ENCODE measurements at regions not wholly inside any gene's neighbourhood (a gene's known extent, or its start where the extent isn't known, plus 50 kb on each side); places are given as distances from the start of the nearest gene placed in this dataset.

GRCh38 chr11:56932572-56933220, 56.0 kb upstream of the OR5AK2 start:
- Histone ChIP-seq H4K20me1 (ENCODE audit: insufficient read depth) (no peaks in the 10 kb centered on the region), H3K4me3 (no peak overlapping the region), H3K4me1 (replicated peaks; ENCODE audit: insufficient read depth) (peaks cover 20% of the 10 kb centered on the region), H3K27ac (peak overlapping the region; percentile 84), H3K9me2 (ENCODE audit: insufficient read depth) (no peaks in the 10 kb centered on the region), H3K36me3 (ENCODE audit: low read depth) (no peaks in the 10 kb centered on the region), H3K9me3 (ENCODE audit: insufficient read depth, low read depth) (peaks cover 7% of the 10 kb centered on the region; the same call in 1 of the 2 replicates), H2AFZ (no peak overlapping the region), H3K79me2 (ENCODE audit: low read depth) (no peaks in the 10 kb centered on the region), H3F3A (ENCODE audit: insufficient read depth, low read depth) (peaks cover 19% of the 10 kb centered on the region), H3K4me2 (peak overlapping the region; percentile 40), H3K27me3 (ENCODE audit: insufficient read depth, low read depth) (no peaks in the 10 kb centered on the region)
- no TSS peak for BruUV-seq (replicated peaks)
- ChIA-PET CTCF (no interaction called here), POLR2A (ENCODE audit: unreplicated experiment) (no interaction called here)
- TF ChIP-seq, protein P1, sequence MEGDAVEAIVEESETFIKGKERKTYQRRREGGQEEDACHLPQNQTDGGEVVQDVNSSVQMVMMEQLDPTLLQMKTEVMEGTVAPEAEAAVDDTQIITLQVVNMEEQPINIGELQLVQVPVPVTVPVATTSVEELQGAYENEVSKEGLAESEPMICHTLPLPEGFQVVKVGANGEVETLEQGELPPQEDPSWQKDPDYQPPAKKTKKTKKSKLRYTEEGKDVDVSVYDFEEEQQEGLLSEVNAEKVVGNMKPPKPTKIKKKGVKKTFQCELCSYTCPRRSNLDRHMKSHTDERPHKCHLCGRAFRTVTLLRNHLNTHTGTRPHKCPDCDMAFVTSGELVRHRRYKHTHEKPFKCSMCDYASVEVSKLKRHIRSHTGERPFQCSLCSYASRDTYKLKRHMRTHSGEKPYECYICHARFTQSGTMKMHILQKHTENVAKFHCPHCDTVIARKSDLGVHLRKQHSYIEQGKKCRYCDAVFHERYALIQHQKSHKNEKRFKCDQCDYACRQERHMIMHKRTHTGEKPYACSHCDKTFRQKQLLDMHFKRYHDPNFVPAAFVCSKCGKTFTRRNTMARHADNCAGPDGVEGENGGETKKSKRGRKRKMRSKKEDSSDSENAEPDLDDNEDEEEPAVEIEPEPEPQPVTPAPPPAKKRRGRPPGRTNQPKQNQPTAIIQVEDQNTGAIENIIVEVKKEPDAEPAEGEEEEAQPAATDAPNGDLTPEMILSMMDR (conservative IDR thresholded peaks at IDR 0.05) = no peak
- no peak for TF ChIP-seq EZH2 (IDR thresholded peaks at IDR 0.05; ENCODE audit: low read depth)
- peak; percentile 54 to 97 for DNase-seq
- intact Hi-C loops (cut with micrococcal nuclease; ENCODE audit: unreplicated experiment) = loop anchor here (2.0 kb wide), 1 partner anchor 26 kb away; no protein-coding TSS in a partner anchor

DNA sequence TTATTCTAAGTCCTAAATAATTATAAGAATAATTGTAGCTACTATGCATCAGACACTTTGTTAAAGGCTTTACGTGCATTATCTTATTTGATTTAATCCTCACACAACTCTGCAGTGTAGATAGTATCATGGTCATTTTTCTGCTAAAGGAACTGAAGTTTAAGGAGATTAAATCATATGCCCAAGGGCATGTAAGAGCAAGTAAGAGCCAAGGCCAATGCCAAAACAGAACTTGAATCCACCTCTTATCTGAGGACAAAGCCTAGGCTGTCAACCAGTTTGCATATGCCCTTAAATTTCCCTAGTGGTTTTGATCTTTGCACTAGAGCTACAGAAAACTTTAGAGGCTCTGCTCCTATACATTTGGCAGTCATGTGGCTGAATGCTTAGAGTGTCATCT, 65.6 kb upstream of the OR5AK2 start:
- DNase-seq = no peak
- CTCF ChIA-PET = no interaction called here
- no peaks in the 10 kb centered on the region for H3K36me3 ChIP-seq (ENCODE audit: low read depth)
- no peak overlapping the region for H3K4me2 ChIP-seq
- no peaks in the 10 kb centered on the region for H3F3A ChIP-seq (ENCODE audit: insufficient read depth, low read depth)
- BruUV-seq (replicated peaks) = no TSS peak
- H3K9me3 ChIP-seq (ENCODE audit: insufficient read depth, low read depth) = peaks cover 15% of the 10 kb centered on the region; the same call in 1 of the 2 replicates
- intact Hi-C loops (cut with micrococcal nuclease; ENCODE audit: unreplicated experiment) = no loop called here
- H3K79me2 ChIP-seq (ENCODE audit: low read depth) = no peaks in the 10 kb centered on the region
- H4K20me1 ChIP-seq (ENCODE audit: insufficient read depth) = no peaks in the 10 kb centered on the region
- H3K27ac ChIP-seq = no peak overlapping the region
- H2AFZ ChIP-seq = no peak overlapping the region
- no peak for TF ChIP-seq EZH2 (IDR thresholded peaks at IDR 0.05; ENCODE audit: low read depth)
- TF ChIP-seq, protein P1 (conservative IDR thresholded peaks at IDR 0.05) = no peak
- POLR2A ChIA-PET (ENCODE audit: unreplicated experiment) = no interaction called here
- peaks cover 12% of the 10 kb centered on the region; the same call in 1 of the 2 replicates for H3K4me1 ChIP-seq (replicated peaks; ENCODE audit: insufficient read depth)
- no peaks in the 10 kb centered on the region for H3K27me3 ChIP-seq (ENCODE audit: insufficient read depth, low read depth)
- no peak overlapping the region for H3K4me3 ChIP-seq
- no peaks in the 10 kb centered on the region for H3K9me2 ChIP-seq (ENCODE audit: insufficient read depth)

DNA sequence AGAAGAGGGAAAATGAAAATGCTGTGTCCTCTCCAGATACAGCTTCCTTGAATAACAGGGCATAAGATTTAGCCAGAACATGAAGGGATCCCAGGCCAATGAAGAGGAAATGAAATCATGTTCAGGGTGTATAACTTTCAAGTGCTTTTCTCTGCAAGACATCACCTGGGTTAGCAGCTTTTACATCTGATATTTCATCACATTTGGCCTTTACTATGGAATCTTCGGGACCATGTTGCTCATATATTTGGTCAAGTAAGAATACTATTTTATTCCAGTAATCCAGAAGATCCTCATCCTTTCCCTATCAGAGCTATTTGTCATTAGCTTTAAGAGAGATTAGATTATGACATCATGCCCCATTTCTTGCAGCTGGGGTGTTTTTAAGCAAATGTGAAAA, 66.3 kb upstream of the OR5AK2 start:
- H3K27me3 ChIP-seq (ENCODE audit: insufficient read depth, low read depth) = no peaks in the 10 kb centered on the region
- H3K4me1 ChIP-seq (replicated peaks; ENCODE audit: insufficient read depth) = peaks cover 12% of the 10 kb centered on the region; the same call in 1 of the 2 replicates
- no peak for DNase-seq
- no peak overlapping the region for H3K4me3 ChIP-seq
- H3K36me3 ChIP-seq (ENCODE audit: low read depth) = no peaks in the 10 kb centered on the region
- H3K27ac ChIP-seq = no peak overlapping the region
- no peak overlapping the region for H3K4me2 ChIP-seq
- TF ChIP-seq, protein P1 (conservative IDR thresholded peaks at IDR 0.05) = no peak
- no peak for TF ChIP-seq EZH2 (IDR thresholded peaks at IDR 0.05; ENCODE audit: low read depth)
- H2AFZ ChIP-seq = no peak overlapping the region
- no peaks in the 10 kb centered on the region for H3F3A ChIP-seq (ENCODE audit: insufficient read depth, low read depth)
- ChIA-PET POLR2A (ENCODE audit: unreplicated experiment) (no interaction called here), CTCF (no interaction called here)
- no peaks in the 10 kb centered on the region for H3K79me2 ChIP-seq (ENCODE audit: low read depth)
- no TSS peak for BruUV-seq (replicated peaks)
- no peaks in the 10 kb centered on the region for H3K9me2 ChIP-seq (ENCODE audit: insufficient read depth)
- peaks cover 15% of the 10 kb centered on the region; the same call in 1 of the 2 replicates for H3K9me3 ChIP-seq (ENCODE audit: insufficient read depth, low read depth)
- intact Hi-C loops (cut with micrococcal nuclease; ENCODE audit: unreplicated experiment) = no loop called here
- no peaks in the 10 kb centered on the region for H4K20me1 ChIP-seq (ENCODE audit: insufficient read depth)
